Hepatocyte (in vitro differentiated cells): ENCODE measurements at regions not wholly inside any gene's neighbourhood (a gene's known extent, or its start where the extent isn't known, plus 50 kb on each side); places are given as distances from the start of the nearest gene placed in this dataset.
"Not testable (repeated sequence)": the region's sequence is repeated elsewhere in the genome, so short reads cannot be mapped to it uniquely, and the experiment has no call there.

Source experiments
- DNase-seq: peaks from one replicate; pipeline ENCODE4 v3.0.0-alpha.2; 2016; ENCODE audit warnings: low spot score
- H2AFZ ChIP-seq: fragments of 200-600 bp; sonication (generic); 2 replicates; pipeline ENCODE4 v1.6.0; 2016; ENCODE audit warnings: antibody characterized with exemption, mild to moderate bottlenecking
- H3K27ac ChIP-seq: fragments of 200-600 bp; sonication (generic); 2 replicates; pipeline ENCODE4 v1.5.1; 2016; ENCODE audit warnings: mild to moderate bottlenecking
- H3K27me3 ChIP-seq: fragments of 200-600 bp; sonication (generic); 2 replicates; pipeline ENCODE4 v1.6.1; 2016
- H3K36me3 ChIP-seq: fragments of 200-600 bp; sonication (generic); replicated peaks from 2 replicates; pipeline ENCODE4 v1.5.1; 2016; ENCODE audit warnings: low read depth; ENCODE audit not compliant: insufficient read depth
- H3K4me1 ChIP-seq: fragments of 200-600 bp; sonication (generic); 2 replicates; pipeline ENCODE4 v1.5.1; 2016; ENCODE audit warnings: mild to moderate bottlenecking, moderate library complexity; ENCODE audit not compliant: insufficient read depth
- H3K4me2 ChIP-seq: fragments of 200-600 bp; sonication (generic); 2 replicates; pipeline ENCODE4 v1.6.0; 2016
- H3K4me3 ChIP-seq: fragments of 200-600 bp; sonication (generic); 2 replicates; pipeline ENCODE4 v1.5.1; 2016; ENCODE audit warnings: mild to moderate bottlenecking
- H3K79me2 ChIP-seq: fragments of 200-600 bp; sonication (generic); 2 replicates; pipeline ENCODE4 v1.6.0; 2017; ENCODE audit warnings: mild to moderate bottlenecking
- H3K9me2 ChIP-seq: fragments of 200-600 bp; sonication (generic); replicated peaks from 2 replicates; pipeline ENCODE4 v1.6.0; 2017; ENCODE audit warnings: mild to moderate bottlenecking; ENCODE audit not compliant: insufficient read depth
- H3K9me3 ChIP-seq: fragments of 200-600 bp; sonication (generic); 2 replicates; pipeline ENCODE4 v1.5.1; 2016; ENCODE audit warnings: low read depth, mild to moderate bottlenecking
- H4K20me1 ChIP-seq: fragments of 200-600 bp; sonication (generic); 2 replicates; pipeline ENCODE4 v1.6.0; 2016; ENCODE audit warnings: mild to moderate bottlenecking; ENCODE audit not compliant: insufficient read depth, poor library complexity, severe bottlenecking
- CTCF ChIP-seq: fragments of 200-600 bp; sonication (generic); IDR thresholded peaks from 2 replicates; pipeline ENCODE4 v1.5.1; 2016; ENCODE audit warnings: antibody characterized with exemption, mild to moderate bottlenecking; ENCODE audit not compliant: poor library complexity
- EZH2 ChIP-seq: fragments of 200-600 bp; sonication (generic); IDR thresholded peaks from 2 replicates; pipeline ENCODE4 v1.6.1; 2016; ENCODE audit warnings: antibody characterized with exemption, mild to moderate bottlenecking, borderline replicate concordance
- EZH2phosphoT487 ChIP-seq: fragments of 200-600 bp; sonication (generic); IDR thresholded peaks from one replicate; pipeline ENCODE4 v1.6.1; 2018; ENCODE audit warnings: antibody characterized with exemption, mild to moderate bottlenecking, low read depth, moderate library complexity; ENCODE audit not compliant: unreplicated experiment, severe bottlenecking
- WGBS: methylation state at CpG from one replicate; pipeline ENCODE4 v1.1.6; 2016; ENCODE audit warnings: low lambda C conversion rate; ENCODE audit errors: missing lambda C conversion rate; 5-methylcytosine and 5-hydroxymethylcytosine counted together

GRCh38 chr18:38786906-38787305, 1221.3 kb upstream of the CELF4 start:
- H4K20me1 ChIP-seq, result no peaks in the 10 kb centered on the region
- no peaks in the 10 kb centered on the region for H3K36me3 ChIP-seq
- H3K27ac ChIP-seq, result no peak overlapping the region
- H3K4me2 ChIP-seq, result no peak overlapping the region
- WGBS, result 91% methylated on average over 1 of the region's 1 CpG
- H3K9me3 ChIP-seq, result no peaks in the 10 kb centered on the region
- H3K27me3 ChIP-seq, result no peaks in the 10 kb centered on the region
- no peak overlapping the region for H2AFZ ChIP-seq
- H3K4me1 ChIP-seq, result no peaks in the 10 kb centered on the region
- H3K79me2 ChIP-seq, result no peaks in the 10 kb centered on the region
- H3K9me2 ChIP-seq, result no peaks in the 10 kb centered on the region
- TF ChIP-seq EZH2 (no peak), CTCF (no peak), EZH2phosphoT487 (no peak)
- DNase-seq, result no peak
- H3K4me3 ChIP-seq, result no peak overlapping the region

GRCh38 chr18:38771620-38772019, 1206.0 kb upstream of the CELF4 start:
- H3K9me3 ChIP-seq, H3K36me3 ChIP-seq, H3K4me1 ChIP-seq, H3K9me2 ChIP-seq, H3K79me2 ChIP-seq, H3K27ac ChIP-seq, H4K20me1 ChIP-seq, H3K4me2 ChIP-seq, H3K27me3 ChIP-seq, H3K4me3 ChIP-seq, H2AFZ ChIP-seq, DNase-seq: not testable (repeated sequence)
- 92% methylated on average over 1 of the region's 1 CpG for WGBS

GRCh38 chr18:38768504-38768903, 1202.9 kb upstream of the CELF4 start:
- WGBS, result 96% methylated on average over 1 of the region's 1 CpG
- no peaks in the 10 kb centered on the region for H3K9me2 ChIP-seq
- DNase-seq, result no peak
- no peaks in the 10 kb centered on the region for H3K9me3 ChIP-seq
- no peaks in the 10 kb centered on the region for H4K20me1 ChIP-seq
- TF ChIP-seq EZH2 (no peak), CTCF (no peak), EZH2phosphoT487 (no peak)
- no peaks in the 10 kb centered on the region for H3K4me1 ChIP-seq
- H3K36me3 ChIP-seq, result no peaks in the 10 kb centered on the region
- H3K4me3 ChIP-seq, result no peak overlapping the region
- H3K79me2 ChIP-seq, result no peaks in the 10 kb centered on the region
- no peak overlapping the region for H3K27ac ChIP-seq
- H3K27me3 ChIP-seq, result no peaks in the 10 kb centered on the region
- no peak overlapping the region for H2AFZ ChIP-seq
- no peak overlapping the region for H3K4me2 ChIP-seq

- WGBS, result 91% methylated on average over 1 of the region's 1 CpG
- TF ChIP-seq EZH2, result no peak
- no peak for TF ChIP-seq EZH2phosphoT487
- TF ChIP-seq CTCF, result no peak
- no peaks in the 10 kb centered on the region for H3K9me3 ChIP-seq
- no peak overlapping the region for H3K27ac ChIP-seq
- no peaks in the 10 kb centered on the region for H3K79me2 ChIP-seq
- no peaks in the 10 kb centered on the region for H3K27me3 ChIP-seq
- no peaks in the 10 kb centered on the region for H4K20me1 ChIP-seq
- no peaks in the 10 kb centered on the region for H3K36me3 ChIP-seq
- H3K4me2 ChIP-seq, result no peak overlapping the region
- H3K9me2 ChIP-seq, result no peaks in the 10 kb centered on the region
- no peak overlapping the region for H2AFZ ChIP-seq
- no peak for DNase-seq
- H3K4me1 ChIP-seq, result no peaks in the 10 kb centered on the region
- no peak overlapping the region for H3K4me3 ChIP-seq
Observed at GRCh38 chr18:38759457-38759856, 1193.9 kb upstream of the CELF4 start.
